SK-N-SH (cell line): ENCODE measurements at regions not wholly inside any gene's neighbourhood (a gene's known extent, or its start where the extent isn't known, plus 50 kb on each side); places are given as distances from the start of the nearest gene placed in this dataset.

Source experiments
- CTCF ChIA-PET: fragments of 300-600, 350-600 bp; formaldehyde crosslinking; extraction: SDS; loops from one replicate; lab custom pipeline; 2021; lab: Yijun Ruan, JAX
- POLR2A ChIA-PET: fragments of 350-600 bp; sonication (Branson Sonifier 250); formaldehyde crosslinking; extraction: SDS; loops from one replicate; lab custom pipeline; 2020; ENCODE audit warnings: antibody characterized with exemption, inconsistent platforms; lab: Yijun Ruan, JAX
- DNase-seq: peaks from one replicate; pipeline ENCODE4 v3.0.0; 2012
- H2AFZ ChIP-seq: fragments of 200-600 bp; sonication (generic); 2 replicates; pipeline ENCODE4 v1.8.1; 2016; ENCODE audit warnings: antibody characterized with exemption, mild to moderate bottlenecking, low read depth
- H3F3A ChIP-seq: fragments of 200-600 bp; sonication (generic); replicated peaks from 2 replicates; pipeline ENCODE3; 2016; ENCODE audit warnings: antibody characterized with exemption, mild to moderate bottlenecking; ENCODE audit not compliant: insufficient read depth
- H3K27ac ChIP-seq, 2 experiments: fragments of 200-500 bp in 1 of 2; fragments of 200-600 bp in 1 of 2; sonication (Bioruptor generic) in 1 of 2; sonication (generic), shearing (Covaris generic) in 1 of 2; 2 replicates each; pipeline versions ENCODE4 v1.5.1 to v1.6.1; 2014 to 2016; ENCODE audit warnings: low read depth in 2 of 2, inconsistent platforms in 1 of 2, low read length in 1 of 2, mild to moderate bottlenecking in 1 of 2, mixed read lengths in 1 of 2
- H3K27me3 ChIP-seq: fragments of 200-600 bp; sonication (generic), shearing (Covaris generic); 2 replicates; pipeline ENCODE4 v1.6.1; 2016; ENCODE audit warnings: mixed run types; ENCODE audit not compliant: insufficient read depth
- H3K36me3 ChIP-seq, 2 experiments: fragments of 200-500 bp in 1 of 2; fragments of 200-600 bp in 1 of 2; sonication (Bioruptor generic) in 1 of 2; sonication (generic) in 1 of 2; replicated peaks in 1 of 2; 2 replicates each; pipeline versions ENCODE3 to v1.5.1; 2014 to 2016; ENCODE audit warnings: low read length in 1 of 2, mild to moderate bottlenecking in 1 of 2; ENCODE audit not compliant: insufficient read depth in 2 of 2, control insufficient read depth in 1 of 2
- H3K4me1 ChIP-seq, 2 experiments: fragments of 200-500 bp in 1 of 2; fragments of 200-600 bp in 1 of 2; sonication (Bioruptor generic) in 1 of 2; sonication (generic), shearing (Covaris generic) in 1 of 2; 2 replicates each; pipeline versions ENCODE4 v1.5.1 to v1.6.1; 2014 to 2016; ENCODE audit warnings: low read depth in 1 of 2, low read length in 1 of 2, mixed run types in 1 of 2; ENCODE audit not compliant: insufficient read depth in 2 of 2, control insufficient read depth in 1 of 2
- H3K4me2 ChIP-seq: fragments of 200-600 bp; sonication (generic), shearing (Covaris generic); 2 replicates; pipeline ENCODE4 v1.6.1; 2017; ENCODE audit warnings: mixed run types
- H3K4me3 ChIP-seq, 2 experiments: fragments of 200-500 bp in 1 of 2; fragments of 200-600 bp in 1 of 2; sonication (Bioruptor generic) in 1 of 2; sonication (generic), shearing (Covaris generic) in 1 of 2; 2 replicates each; pipeline versions ENCODE4 v1.5.1 to v1.8.1; 2014 to 2016; ENCODE audit warnings: low read depth in 2 of 2, inconsistent platforms in 1 of 2, low read length in 1 of 2, mild to moderate bottlenecking in 1 of 2, mixed read lengths in 1 of 2, moderate library complexity in 1 of 2
- H3K79me2 ChIP-seq: fragments of 200-600 bp; sonication (generic); 2 replicates; pipeline ENCODE4 v1.8.1; 2017; ENCODE audit warnings: mild to moderate bottlenecking; ENCODE audit not compliant: insufficient read depth
- H3K9ac ChIP-seq: fragments of 200-600 bp; sonication (generic); 2 replicates; pipeline ENCODE4 v1.6.1; 2017; ENCODE audit warnings: mixed run types
- H3K9me2 ChIP-seq: fragments of 200-600 bp; sonication (generic); 2 replicates; pipeline ENCODE4 v1.6.1; 2017; ENCODE audit warnings: mixed run types
- H3K9me3 ChIP-seq: fragments of 200-600 bp; sonication (generic); 2 replicates; pipeline ENCODE4 v1.6.1; 2017; ENCODE audit warnings: mixed run types, mild to moderate bottlenecking, moderate library complexity
- H4K20me1 ChIP-seq: fragments of 200-600 bp; sonication (generic); 2 replicates; pipeline ENCODE4 v1.6.1; 2017; ENCODE audit warnings: mild to moderate bottlenecking, mixed run types; ENCODE audit not compliant: insufficient read depth
- CHD2 ChIP-seq: fragments of 150-350 bp; IDR thresholded peaks from 2 replicates; pipeline ENCODE4 v1.6.1; 2018; ENCODE audit warnings: low read length; ENCODE audit not compliant: partially characterized antibody
- EP300 ChIP-seq, 2 experiments: IDR thresholded peaks; 2 replicates each; pipeline versions ENCODE4 v1.4.0 to v1.6.1; 2012; ENCODE audit warnings: borderline replicate concordance in 1 of 2, low read depth in 1 of 2, low read length in 1 of 2
- MAX ChIP-seq: IDR thresholded peaks from 2 replicates; pipeline ENCODE4 v1.4.0; 2012; ENCODE audit warnings: low read depth
- RFX5 ChIP-seq: IDR thresholded peaks from 2 replicates; pipeline ENCODE4 v1.6.1; 2012; ENCODE audit warnings: mild to moderate bottlenecking, improper control_type of control experiment, low read length
- SIN3A ChIP-seq: IDR thresholded peaks from 2 replicates; pipeline ENCODE4 v1.6.1; 2012; ENCODE audit warnings: low read depth, mild to moderate bottlenecking, low read length, moderate library complexity, borderline replicate concordance
- WGBS: methylation state at CpG from one replicate; pipeline ENCODE4 v1.1.6; 2017; ENCODE audit warnings: low lambda C conversion rate; 5-methylcytosine and 5-hydroxymethylcytosine counted together

GRCh38 chr3:143206955-143207337, 87.4 kb downstream of the CHST2 start:
- Histone ChIP-seq H3K4me3 (no peak overlapping the region), H3K9me2 (no peaks in the 10 kb centered on the region), H3K9me3 (no peaks in the 10 kb centered on the region), H3K27me3 (no peaks in the 10 kb centered on the region), H3K4me2 (no peak overlapping the region), H3K4me1 (no peaks in the 10 kb centered on the region), H4K20me1 (no peaks in the 10 kb centered on the region), H3K27ac (no peak overlapping the region), H3K36me3 (no peaks in the 10 kb centered on the region), H3K79me2 (no peaks in the 10 kb centered on the region), H2AFZ (no peak overlapping the region), H3K9ac (no peak overlapping the region), H3F3A (no peaks in the 10 kb centered on the region)
- POLR2A ChIA-PET, result no interaction called here
- TF ChIP-seq CHD2, result no peak
- TF ChIP-seq SIN3A, result no peak
- WGBS, result 52% methylated on average over 4 of the region's 4 CpGs
- CTCF ChIA-PET, result interaction anchor here (1.1 kb wide), 1 partner anchor 16 kb away, joined by 3 read pairs; no protein-coding TSS in a partner anchor
- no peak for DNase-seq

- WGBS, result 58% methylated on average over 1 of the region's 1 CpG
- Histone ChIP-seq H3K9me3 (no peaks in the 10 kb centered on the region), H3K9ac (no peak overlapping the region), H3K27ac (no peak overlapping the region), H3K27me3 (no peaks in the 10 kb centered on the region), H2AFZ (no peak overlapping the region), H3F3A (no peaks in the 10 kb centered on the region), H3K9me2 (no peaks in the 10 kb centered on the region), H3K79me2 (no peaks in the 10 kb centered on the region), H3K36me3 (no peaks in the 10 kb centered on the region), H3K4me2 (no peak overlapping the region), H3K4me3 (no peak overlapping the region), H4K20me1 (no peaks in the 10 kb centered on the region), H3K4me1 (no peaks in the 10 kb centered on the region)
- DNase-seq, result no peak
- ChIA-PET CTCF (interaction anchor here (1.1 kb wide), 1 partner anchor 15 kb away, joined by 3 read pairs; no protein-coding TSS in a partner anchor), POLR2A (no interaction called here)
- TF ChIP-seq MAX, result no peak
Observed at GRCh38 chr3:143207338-143207961, 87.9 kb downstream of the CHST2 start.

GRCh38 chr3:143208976-143209714, 89.6 kb downstream of the CHST2 start:
- Histone ChIP-seq H3K27me3 (no peaks in the 10 kb centered on the region), H3F3A (no peaks in the 10 kb centered on the region), H3K4me1 (no peaks in the 10 kb centered on the region), H3K9me3 (no peaks in the 10 kb centered on the region), H3K27ac (no peak overlapping the region), H3K9me2 (no peaks in the 10 kb centered on the region), H2AFZ (no peak overlapping the region), H3K4me3 (no peak overlapping the region), H4K20me1 (no peaks in the 10 kb centered on the region), H3K79me2 (no peaks in the 10 kb centered on the region), H3K9ac (no peak overlapping the region), H3K4me2 (no peak overlapping the region), H3K36me3 (no peaks in the 10 kb centered on the region)
- ChIA-PET CTCF (no interaction called here), POLR2A (no interaction called here)
- no peak for TF ChIP-seq RFX5
- no peak for TF ChIP-seq EP300 (IDR thresholded peaks at IDR 0.05; ENCODE audit: borderline replicate concordance in 1 of 2, low read depth in 1 of 2, low read length in 1 of 2)
- WGBS, result 49% methylated on average over 3 of the region's 3 CpGs
- DNase-seq, result no peak
